ENCODE measurements at regions not wholly inside any gene's neighbourhood (a gene's known extent, or its start where the extent isn't known, plus 50 kb on each side); places are given as distances from the start of the nearest gene placed in this dataset.
"Not testable (repeated sequence)": the region's sequence is repeated elsewhere in the genome, so short reads cannot be mapped to it uniquely, and the experiment has no call there.

GRCh38 chr1:45263132-45263531 lies 56.7 kb upstream of the ZSWIM5 start:
- CTCF ChIA-PET: no interaction called here

GRCh38 chr1:45265244-45265643 lies 58.8 kb upstream of the ZSWIM5 start:
- CTCF ChIA-PET: interaction anchor here (0.5 kb wide), 1 partner anchor 38 kb away, joined by 4 read pairs; no protein-coding TSS in a partner anchor
- no peaks in the 10 kb centered on the region for H3K36me3 Mint-ChIP-seq (ENCODE audit: insufficient read depth, unreplicated experiment)

More at GRCh38 chr1:45263132-45263531, 56.7 kb upstream of the ZSWIM5 start:
- H3K4me1 Mint-ChIP-seq (ENCODE audit: low read depth, unreplicated experiment): no peaks in the 10 kb centered on the region
- no peak overlapping the region for H3K4me3 ChIP-seq (ENCODE audit: low read depth, low read length)
- H3K9me3 ChIP-seq: peaks cover 12% of the 10 kb centered on the region; the same call in 1 of the 2 replicates
- no peak overlapping the region for H3K27ac Mint-ChIP-seq (ENCODE audit: unreplicated experiment)
- no peak for DNase-seq
- TF ChIP-seq, protein P1, sequence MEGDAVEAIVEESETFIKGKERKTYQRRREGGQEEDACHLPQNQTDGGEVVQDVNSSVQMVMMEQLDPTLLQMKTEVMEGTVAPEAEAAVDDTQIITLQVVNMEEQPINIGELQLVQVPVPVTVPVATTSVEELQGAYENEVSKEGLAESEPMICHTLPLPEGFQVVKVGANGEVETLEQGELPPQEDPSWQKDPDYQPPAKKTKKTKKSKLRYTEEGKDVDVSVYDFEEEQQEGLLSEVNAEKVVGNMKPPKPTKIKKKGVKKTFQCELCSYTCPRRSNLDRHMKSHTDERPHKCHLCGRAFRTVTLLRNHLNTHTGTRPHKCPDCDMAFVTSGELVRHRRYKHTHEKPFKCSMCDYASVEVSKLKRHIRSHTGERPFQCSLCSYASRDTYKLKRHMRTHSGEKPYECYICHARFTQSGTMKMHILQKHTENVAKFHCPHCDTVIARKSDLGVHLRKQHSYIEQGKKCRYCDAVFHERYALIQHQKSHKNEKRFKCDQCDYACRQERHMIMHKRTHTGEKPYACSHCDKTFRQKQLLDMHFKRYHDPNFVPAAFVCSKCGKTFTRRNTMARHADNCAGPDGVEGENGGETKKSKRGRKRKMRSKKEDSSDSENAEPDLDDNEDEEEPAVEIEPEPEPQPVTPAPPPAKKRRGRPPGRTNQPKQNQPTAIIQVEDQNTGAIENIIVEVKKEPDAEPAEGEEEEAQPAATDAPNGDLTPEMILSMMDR (IDR thresholded peaks at IDR 0.05; ENCODE audit: insufficient read depth in 1 of 2, low read depth in 1 of 2, low read length in 1 of 2, severe bottlenecking in 1 of 2, unreplicated experiment in 1 of 2): no peak
- no peaks in the 10 kb centered on the region for H3K27me3 ChIP-seq (replicated peaks; ENCODE audit: control insufficient read depth, insufficient read depth, low read length)
- intact Hi-C loops (cut with micrococcal nuclease; ENCODE audit: unreplicated experiment): no loop called here
- BruUV-seq (replicated peaks): no TSS peak
- POLR2A ChIA-PET: no interaction called here
- H3K36me3 ChIP-seq (ENCODE audit: control insufficient read depth, insufficient read depth, low read length): no peaks in the 10 kb centered on the region
- H3K27me3 Mint-ChIP-seq (ENCODE audit: insufficient read depth, unreplicated experiment): peaks cover 2% of the 10 kb centered on the region
- peaks cover 19% of the 10 kb centered on the region for H3K9me3 Mint-ChIP-seq (ENCODE audit: unreplicated experiment)
- no peak overlapping the region for H3K4me3 Mint-ChIP-seq (ENCODE audit: unreplicated experiment)
- no peaks in the 10 kb centered on the region for H3K36me3 Mint-ChIP-seq (ENCODE audit: insufficient read depth, unreplicated experiment)
- H3K4me1 ChIP-seq: no peaks in the 10 kb centered on the region

GRCh38 chr1:45266151-45266801 lies 59.9 kb upstream of the ZSWIM5 start:
- no peaks in the 10 kb centered on the region for H3K4me1 Mint-ChIP-seq (ENCODE audit: low read depth, unreplicated experiment)
- Histone ChIP-seq H3K9me3 (no peaks in the 10 kb centered on the region), H3K36me3 (ENCODE audit: control insufficient read depth, insufficient read depth, low read length) (no peaks in the 10 kb centered on the region), H3K4me3 (ENCODE audit: low read depth, low read length) (no peak overlapping the region), H3K4me1 (no peaks in the 10 kb centered on the region), H3K27me3 (replicated peaks; ENCODE audit: control insufficient read depth, insufficient read depth, low read length) (no peaks in the 10 kb centered on the region)
- H3K27me3 Mint-ChIP-seq (ENCODE audit: insufficient read depth, unreplicated experiment): peaks cover 2% of the 10 kb centered on the region
- intact Hi-C loops (cut with micrococcal nuclease; ENCODE audit: unreplicated experiment): no loop called here
- POLR2A ChIA-PET: no interaction called here
- H3K36me3 Mint-ChIP-seq (ENCODE audit: insufficient read depth, unreplicated experiment): no peaks in the 10 kb centered on the region
- BruUV-seq (replicated peaks): no TSS peak
- no peak overlapping the region for H3K27ac Mint-ChIP-seq (ENCODE audit: unreplicated experiment)
- H3K4me3 Mint-ChIP-seq (ENCODE audit: unreplicated experiment): no peak overlapping the region
- DNase-seq: peak in 1 of 2 experiments; percentile 4
- CTCF ChIA-PET: no interaction called here
- TF ChIP-seq, protein P1 (IDR thresholded peaks at IDR 0.05; ENCODE audit: insufficient read depth in 1 of 2, low read depth in 1 of 2, low read length in 1 of 2, severe bottlenecking in 1 of 2, unreplicated experiment in 1 of 2): no peak
- no peaks in the 10 kb centered on the region for H3K9me3 Mint-ChIP-seq (ENCODE audit: unreplicated experiment)

More at GRCh38 chr1:45265244-45265643, 58.8 kb upstream of the ZSWIM5 start:
- Histone ChIP-seq H3K4me1 (no peaks in the 10 kb centered on the region), H3K36me3 (ENCODE audit: control insufficient read depth, insufficient read depth, low read length) (no peaks in the 10 kb centered on the region), H3K9me3 (no peaks in the 10 kb centered on the region), H3K4me3 (ENCODE audit: low read depth, low read length) (no peak overlapping the region), H3K27me3 (replicated peaks; ENCODE audit: control insufficient read depth, insufficient read depth, low read length) (no peaks in the 10 kb centered on the region)
- Mint-ChIP-seq H3K27ac (ENCODE audit: unreplicated experiment) (no peak overlapping the region), H3K27me3 (ENCODE audit: insufficient read depth, unreplicated experiment) (peaks cover 2% of the 10 kb centered on the region), H3K4me1 (ENCODE audit: low read depth, unreplicated experiment) (no peaks in the 10 kb centered on the region), H3K4me3 (ENCODE audit: unreplicated experiment) (no peak overlapping the region), H3K9me3 (ENCODE audit: unreplicated experiment) (peaks cover 7% of the 10 kb centered on the region)
- TF ChIP-seq, protein P1 (IDR thresholded peaks at IDR 0.05; ENCODE audit: insufficient read depth in 1 of 2, low read depth in 1 of 2, low read length in 1 of 2, severe bottlenecking in 1 of 2, unreplicated experiment in 1 of 2): no peak
- BruUV-seq (replicated peaks): no TSS peak
- no peak for DNase-seq
- POLR2A ChIA-PET: no interaction called here
- intact Hi-C loops (cut with micrococcal nuclease; ENCODE audit: unreplicated experiment): no loop called here

DNA sequence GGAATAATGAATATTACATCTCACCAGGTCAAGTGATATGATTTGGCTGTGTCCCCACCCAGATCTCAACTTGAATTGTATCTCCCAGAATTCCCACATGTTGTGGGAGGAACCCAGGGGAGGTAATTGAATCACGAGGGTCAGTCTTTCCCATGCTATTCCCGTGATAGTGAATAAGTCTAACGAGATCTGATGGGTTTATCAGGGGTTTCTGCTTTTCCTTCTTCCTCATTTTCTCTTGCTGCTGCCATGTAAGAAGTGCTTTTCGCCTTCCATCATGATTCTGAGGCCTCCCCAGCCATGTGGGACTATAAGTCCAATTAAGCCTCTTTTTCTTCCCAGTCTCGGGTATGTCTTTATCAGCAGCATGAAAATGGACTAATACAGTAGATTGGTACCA lies 58.4 kb upstream of the HPDL start:
- H3K4me3 ChIP-seq (ENCODE audit: low read depth, low read length); H3K9me3 ChIP-seq; H3K4me1 Mint-ChIP-seq (ENCODE audit: low read depth, unreplicated experiment); H3K27me3 ChIP-seq (replicated peaks; ENCODE audit: control insufficient read depth, insufficient read depth, low read length); H3K27me3 Mint-ChIP-seq (ENCODE audit: insufficient read depth, unreplicated experiment); DNase-seq; intact Hi-C loops (cut with micrococcal nuclease; ENCODE audit: unreplicated experiment); H3K27ac Mint-ChIP-seq (ENCODE audit: unreplicated experiment); POLR2A ChIA-PET; H3K36me3 ChIP-seq (ENCODE audit: control insufficient read depth, insufficient read depth, low read length); H3K4me1 ChIP-seq; CTCF ChIA-PET; H3K4me3 Mint-ChIP-seq (ENCODE audit: unreplicated experiment); BruUV-seq (replicated peaks); H3K9me3 Mint-ChIP-seq (ENCODE audit: unreplicated experiment); H3K36me3 Mint-ChIP-seq (ENCODE audit: insufficient read depth, unreplicated experiment): not testable (repeated sequence)

- H3K27me3 Mint-ChIP-seq (ENCODE audit: insufficient read depth, unreplicated experiment); H3K4me3 ChIP-seq (ENCODE audit: low read depth, low read length); H3K36me3 ChIP-seq (ENCODE audit: control insufficient read depth, insufficient read depth, low read length); H3K9me3 ChIP-seq; H3K36me3 Mint-ChIP-seq (ENCODE audit: insufficient read depth, unreplicated experiment); H3K27me3 ChIP-seq (replicated peaks; ENCODE audit: control insufficient read depth, insufficient read depth, low read length); H3K4me1 Mint-ChIP-seq (ENCODE audit: low read depth, unreplicated experiment); H3K4me3 Mint-ChIP-seq (ENCODE audit: unreplicated experiment); BruUV-seq (replicated peaks); DNase-seq; H3K27ac Mint-ChIP-seq (ENCODE audit: unreplicated experiment); POLR2A ChIA-PET; H3K4me1 ChIP-seq; H3K9me3 Mint-ChIP-seq (ENCODE audit: unreplicated experiment); intact Hi-C loops (cut with micrococcal nuclease; ENCODE audit: unreplicated experiment): not testable (repeated sequence)
- CTCF ChIA-PET: interaction anchor here (0.6 kb wide), 1 partner anchor 31 kb away, joined by 3 read pairs; no protein-coding TSS in a partner anchor
Measured at GRCh38 chr1:45272267-45272666, 54.4 kb upstream of the HPDL start.
